Activated CD4-positive, alpha-beta T cell treated with anti-CD3 and anti-CD28 coated beads for 4 hours (primary cell): ENCODE measurements at regions not wholly inside any gene's neighbourhood (a gene's known extent, or its start where the extent isn't known, plus 50 kb on each side); places are given as distances from the start of the nearest gene placed in this dataset.
"Not testable (repeated sequence)": the region's sequence is repeated elsewhere in the genome, so short reads cannot be mapped to it uniquely, and the experiment has no call there.

Experiments used
- DNase-seq, 2 donors: peaks; one replicate each; pipeline ENCODE4 v3.0.0-alpha.2; 2020

DNA sequence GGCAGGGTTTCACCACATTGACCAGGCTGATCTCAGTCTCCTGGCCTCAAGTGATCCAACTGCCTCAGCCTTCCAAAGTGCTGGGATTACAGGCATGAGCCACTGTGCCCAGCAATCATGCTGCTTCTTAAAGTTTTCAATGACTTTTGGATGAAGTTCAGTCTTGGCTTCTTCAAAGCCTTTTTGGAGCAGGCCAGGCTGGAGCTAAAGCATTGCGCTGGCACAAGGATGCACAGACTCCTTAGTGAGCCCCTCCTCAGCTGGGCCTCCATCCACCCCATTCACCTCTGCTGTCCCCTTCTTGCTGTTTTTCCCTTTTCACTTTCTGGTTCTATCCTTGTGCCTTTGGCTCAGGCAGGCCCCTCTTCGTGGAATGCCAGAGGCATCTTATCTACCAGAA is 638.6 kb downstream of the TYW1 start:
- no peak for DNase-seq

- no peak for DNase-seq
These were observed 639.9 kb downstream of the TYW1 start for GRCh38 chr7:67636348-67637022.

DNA sequence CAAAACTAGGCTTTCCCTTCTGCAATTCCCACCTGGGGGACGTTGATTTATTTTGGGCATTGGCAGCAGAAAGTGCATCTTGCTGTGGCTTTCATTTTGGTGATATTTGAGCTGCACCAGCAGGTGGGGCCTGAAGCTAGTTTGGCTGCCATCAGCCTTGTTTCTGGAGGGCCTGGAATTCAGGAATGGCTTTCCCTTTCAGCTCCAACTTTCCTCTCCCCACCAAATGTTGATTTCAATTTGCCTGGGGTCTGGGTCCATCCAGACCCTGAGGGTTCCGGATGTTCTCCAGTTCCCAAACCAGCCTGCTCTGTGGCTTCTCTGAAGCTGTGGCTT is 640.4 kb downstream of the TYW1 start:
- DNase-seq, result no peak

GRCh38 chr7:67642542-67642941 is 645.9 kb downstream of the TYW1 start:
- DNase-seq, result not testable (repeated sequence)

DNA sequence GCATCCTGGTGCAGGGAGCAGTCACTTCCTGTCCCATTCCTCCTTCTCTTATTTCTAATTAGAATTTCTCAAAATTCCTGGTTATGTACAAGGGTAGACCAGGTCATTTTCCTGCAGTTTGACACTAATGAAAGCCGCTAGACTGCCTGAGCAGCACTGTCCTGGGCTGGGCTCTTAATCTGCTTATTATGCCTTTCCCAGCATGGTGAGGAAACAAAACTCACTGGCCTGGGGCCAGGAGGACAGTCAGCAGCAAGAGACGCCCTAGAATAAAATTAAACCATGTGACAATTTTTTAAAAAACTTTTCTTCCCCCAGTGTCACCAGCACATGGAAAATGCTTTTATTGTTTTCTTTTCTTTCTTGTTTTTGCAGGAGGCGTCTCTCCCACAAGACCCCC is 647.5 kb downstream of the TYW1 start:
- no peak for DNase-seq

GRCh38 chr7:67652937-67653336 is 656.3 kb downstream of the TYW1 start:
- no peak for DNase-seq

DNA sequence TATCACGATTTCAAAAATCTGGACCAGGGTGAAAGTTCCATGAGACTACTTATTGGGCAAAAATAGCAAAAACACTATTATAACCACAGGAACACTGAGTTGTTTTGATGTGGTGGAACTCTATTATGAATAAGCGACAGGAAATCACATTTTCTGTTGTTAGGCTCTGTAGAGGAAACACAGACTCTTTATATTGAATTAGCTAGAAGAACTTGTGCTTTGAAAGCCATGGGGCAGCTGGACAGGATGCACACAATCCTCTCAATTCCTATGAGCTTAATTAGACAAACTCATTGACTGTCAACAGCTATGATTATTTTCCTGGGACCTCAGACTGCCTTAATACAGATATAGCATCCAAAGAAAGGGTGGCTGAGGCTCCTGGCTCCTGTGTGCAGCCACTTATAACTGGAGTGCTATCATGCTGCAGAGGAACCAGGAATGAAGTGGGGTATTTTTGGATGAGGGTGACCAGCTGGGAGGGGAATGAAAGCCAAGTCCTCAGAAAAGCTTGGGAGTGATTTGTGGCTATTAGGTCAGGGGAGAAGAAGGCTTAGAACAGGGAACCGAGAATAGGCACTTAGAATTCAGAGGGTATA is 657.3 kb downstream of the TYW1 start:
- no peak for DNase-seq

GRCh38 chr7:67654642-67655041 is 658.0 kb downstream of the TYW1 start:
- no peak for DNase-seq

- no peak for DNase-seq
These were observed 658.5 kb downstream of the TYW1 start for GRCh38 chr7:67655168-67655567.

DNA sequence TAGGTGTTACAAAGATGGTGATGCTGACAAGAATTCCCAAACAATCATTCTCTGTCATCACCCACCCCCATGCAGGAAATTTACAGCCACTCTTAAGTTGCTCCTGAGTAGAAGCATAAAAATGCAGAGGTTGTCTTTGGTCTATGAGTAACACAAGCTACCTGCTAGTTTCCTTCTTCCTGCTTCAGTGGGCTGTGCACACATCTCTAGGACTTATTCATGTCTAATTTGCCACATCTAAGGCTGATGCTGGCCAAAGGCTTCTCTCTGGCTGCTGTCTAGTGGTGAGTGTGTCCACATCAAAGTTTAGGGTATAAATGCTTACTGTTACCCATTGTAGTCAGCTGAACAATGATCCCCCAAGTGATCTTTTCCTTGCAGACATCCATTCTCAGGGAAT is 662.5 kb downstream of the TYW1 start:
- DNase-seq, result no peak

DNA sequence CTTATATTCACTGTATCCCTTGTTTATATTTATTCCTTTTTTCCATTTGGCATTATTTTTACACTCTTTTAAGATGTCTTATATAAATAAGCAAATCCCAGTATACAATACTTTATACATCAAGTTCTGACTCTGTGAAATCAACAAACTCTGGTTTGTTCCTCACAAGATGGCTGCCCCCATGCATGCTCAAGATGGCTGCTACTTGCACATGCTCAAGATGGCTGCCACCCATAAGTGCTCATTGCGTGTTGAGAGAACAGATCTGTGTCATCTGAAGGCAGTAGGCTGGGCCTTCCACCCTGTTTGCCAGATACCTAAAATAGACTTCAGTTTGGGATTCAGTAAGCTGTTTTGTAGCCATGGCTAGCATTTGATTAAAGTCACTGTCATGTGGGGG is 666.2 kb downstream of the TYW1 start:
- no peak for DNase-seq

GRCh38 chr7:67663644-67664043 is 667.0 kb downstream of the TYW1 start:
- DNase-seq, result no peak

GRCh38 chr7:67666359-67666758 is 669.7 kb downstream of the TYW1 start:
- DNase-seq, result not testable (repeated sequence)

DNA sequence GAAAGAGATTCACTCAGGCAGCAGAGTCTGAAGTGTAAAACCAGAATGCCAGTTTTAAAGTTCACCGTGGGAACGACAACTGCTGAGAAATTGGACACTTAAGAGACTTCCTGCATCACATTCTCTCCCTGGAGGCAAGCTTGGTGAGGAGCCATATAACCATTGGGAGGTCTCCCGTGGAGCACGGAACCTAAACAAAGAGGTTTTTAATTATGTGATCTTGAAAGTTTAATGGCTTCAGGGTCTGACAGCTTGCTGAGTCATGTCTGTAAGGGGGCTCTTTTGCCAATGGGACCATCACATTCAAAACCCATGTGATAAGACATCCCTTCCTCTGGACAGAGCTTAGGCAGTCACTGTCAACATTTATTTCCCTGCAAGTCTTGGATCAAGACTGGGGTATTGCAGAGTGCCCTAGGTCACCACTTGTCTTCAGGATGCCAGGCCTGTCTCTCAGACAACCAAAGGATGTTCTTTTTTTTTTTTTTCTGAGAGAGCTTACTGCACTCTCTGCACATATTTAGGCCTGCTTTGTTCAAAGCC is 674.4 kb downstream of the TYW1 start:
- DNase-seq, result no peak

DNA sequence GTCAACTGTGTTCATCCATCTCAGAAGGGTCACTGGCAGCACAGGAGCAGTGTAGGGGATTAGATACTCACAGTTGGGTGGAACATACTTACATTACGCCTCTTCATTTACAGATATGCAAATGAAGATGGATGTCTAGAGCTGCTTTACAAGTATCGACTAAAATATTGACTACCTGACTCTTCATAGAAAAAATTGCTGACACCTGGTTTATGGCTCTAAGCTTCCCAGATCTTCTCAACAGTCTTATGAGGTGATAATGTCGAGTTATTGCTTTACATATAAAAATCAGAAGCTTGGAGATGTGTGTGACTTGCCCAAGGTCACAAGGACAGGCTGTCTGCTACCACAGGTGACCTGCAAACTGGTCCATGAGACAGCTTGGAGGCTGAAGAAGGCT is 677.2 kb downstream of the TYW1 start:
- no peak for DNase-seq

GRCh38 chr7:67674862-67675261 is 678.2 kb downstream of the TYW1 start:
- not testable (repeated sequence) for DNase-seq

DNA sequence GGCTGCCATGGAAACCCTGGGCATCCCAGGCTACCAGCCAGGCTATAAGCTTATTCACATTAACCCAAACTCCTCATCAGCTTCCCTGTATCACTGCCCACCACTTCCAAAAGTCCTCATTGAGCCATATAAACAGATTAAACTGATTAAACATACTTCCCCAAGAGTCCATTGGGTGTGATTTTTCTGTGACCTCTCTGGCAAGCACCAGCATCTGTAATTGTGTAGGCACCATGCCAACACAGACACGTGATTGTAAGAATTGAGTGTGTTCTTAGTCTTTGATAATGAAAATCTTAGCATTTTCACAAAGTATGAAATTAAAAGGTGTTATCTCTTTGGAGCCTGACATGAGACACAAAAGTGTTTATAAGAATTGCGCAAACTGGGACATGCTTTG is 679.3 kb downstream of the TYW1 start:
- DNase-seq, result no peak

DNA sequence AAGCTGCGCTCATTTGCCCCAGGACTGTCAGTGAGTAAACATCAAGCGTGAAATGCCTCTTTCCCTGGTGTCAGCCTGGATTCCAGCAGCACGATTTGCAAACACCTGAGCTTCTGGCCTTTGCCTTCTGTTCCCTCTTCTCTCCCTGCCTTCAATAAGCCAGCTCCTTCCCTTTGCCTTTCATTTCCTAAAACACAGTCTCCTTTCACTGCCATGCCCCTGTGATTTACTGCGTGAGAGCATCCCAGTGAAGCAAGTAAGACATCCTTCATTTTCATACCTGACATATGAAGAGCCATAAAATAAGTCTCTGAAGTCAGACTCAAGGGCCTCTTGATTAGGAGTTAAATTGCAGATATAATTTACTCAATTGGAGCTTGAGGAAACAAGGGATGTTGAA is 681.8 kb downstream of the TYW1 start:
- DNase-seq, result no peak

GRCh38 chr7:67683628-67684027 is 687.0 kb downstream of the TYW1 start:
- no peak for DNase-seq

GRCh38 chr7:67690700-67691099 is 694.1 kb downstream of the TYW1 start:
- no peak for DNase-seq

- DNase-seq, result no peak
These were observed 695.8 kb downstream of the TYW1 start for GRCh38 chr7:67692425-67692824.

DNA sequence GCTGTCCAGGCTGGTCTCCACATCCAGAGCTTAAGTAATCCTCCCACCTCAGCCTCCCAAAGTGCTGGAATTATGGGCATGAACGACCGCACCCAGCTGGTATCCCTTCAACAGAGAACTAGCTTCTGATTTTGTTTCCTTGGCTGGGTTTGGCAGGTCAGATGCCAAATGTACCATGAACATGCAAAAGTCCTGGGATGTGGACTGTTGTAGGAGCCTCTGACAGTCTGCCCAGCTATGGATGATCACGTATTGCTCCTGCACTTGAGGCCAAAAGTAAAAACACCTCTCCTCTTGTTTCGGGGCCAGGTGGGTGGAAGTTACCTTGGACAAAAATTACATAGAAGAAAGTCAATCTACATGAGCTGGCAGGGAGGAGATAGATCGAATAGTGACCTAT is 699.5 kb downstream of the TYW1 start:
- no peak for DNase-seq

DNA sequence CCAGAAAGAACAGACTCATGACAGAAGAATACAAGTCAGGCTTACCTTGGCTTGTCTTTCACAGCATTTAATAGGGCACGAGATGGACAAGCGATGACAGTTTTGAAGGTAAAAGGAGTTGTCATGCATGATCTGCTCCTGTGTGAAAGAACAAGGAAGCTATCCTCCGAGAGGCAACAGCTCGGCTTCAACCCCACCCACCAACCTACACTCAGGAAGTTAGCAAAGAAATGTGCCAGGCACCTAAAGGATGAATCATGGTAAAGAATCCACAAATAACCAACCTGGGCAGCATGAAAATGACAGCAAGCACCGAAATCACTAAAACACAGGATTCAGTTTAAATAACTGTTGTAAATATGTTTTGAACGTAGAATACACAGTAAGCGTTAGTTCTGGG is 700.2 kb downstream of the TYW1 start:
- no peak for DNase-seq

DNA sequence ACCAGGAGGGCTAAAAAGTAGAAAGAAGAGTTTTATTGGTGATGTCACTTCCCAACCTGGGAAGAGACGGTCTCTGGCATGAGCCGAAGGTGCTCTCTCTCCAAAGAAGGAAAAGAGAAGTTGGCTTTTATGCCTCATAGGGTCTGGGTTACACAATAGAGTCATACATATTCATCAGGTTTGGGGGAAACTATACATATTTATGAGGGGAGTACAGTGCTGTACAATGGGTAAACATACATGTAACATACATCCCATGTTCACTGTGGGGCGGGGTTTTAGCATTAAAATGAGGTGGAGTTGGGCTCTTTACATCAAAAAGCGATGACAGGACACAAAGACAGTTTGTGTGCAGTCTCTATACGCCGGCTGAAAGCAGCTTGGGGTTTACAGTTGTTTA is 701.7 kb downstream of the TYW1 start:
- DNase-seq, result no peak

GRCh38 chr7:67705850-67706249 is 709.2 kb downstream of the TYW1 start:
- no peak for DNase-seq
